Body of pancreas (tissue), 4 donors: ENCODE measurements at regions not wholly inside any gene's neighbourhood (a gene's known extent, or its start where the extent isn't known, plus 50 kb on each side); places are given as distances from the start of the nearest gene placed in this dataset.

ENCODE experiments used
- ATAC-seq: fragments of 150-250 bp; one replicate; pipeline ENCODE4 v1.9.1; 2016
- DNase-seq, 4 donors: peaks; one replicate each; pipeline ENCODE4 v3.0.0-alpha.2; 2019
- H3K27ac ChIP-seq, 4 donors: fragments of 200-600 bp; sonication (generic); 1 replicate in 3 of 4; 2 replicates in 1 of 4; pipeline versions ENCODE4 v1.5.1 to v1.6.1; 2016 to 2019; ENCODE audit warnings: mild to moderate bottlenecking in 1 of 4, mixed read lengths in 1 of 4, moderate library complexity in 1 of 4
- H3K27me3 ChIP-seq, 2 donors: fragments of 200-600 bp; sonication (generic); one replicate each; pipeline ENCODE4 v1.6.0; 2016; ENCODE audit warnings: mild to moderate bottlenecking in 1 of 2
- H3K36me3 ChIP-seq, 2 donors: fragments of 200-600 bp; sonication (generic); replicated peaks in 1 of 2; 2 replicates each; pipeline ENCODE4 v1.5.1; 2016; ENCODE audit warnings: low read depth in 2 of 2; ENCODE audit not compliant: insufficient read depth in 1 of 2
- H3K4me1 ChIP-seq: fragments of 200-600 bp; sonication (generic); one replicate; pipeline ENCODE4 v1.6.0; 2016
- H3K4me3 ChIP-seq, 2 donors: fragments of 200-600 bp; sonication (generic); 1 replicate in 1 of 2; 2 replicates in 1 of 2; pipeline ENCODE4 v1.5.1; 2016 to 2019
- H3K9me3 ChIP-seq, 3 donors: fragments of 200-600 bp; sonication (generic); 1 replicate in 2 of 3; 2 replicates in 1 of 3; pipeline ENCODE4 v1.5.1; 2016
- POLR2A ChIP-seq, 3 donors: fragments of 450-650 bp; IDR thresholded peaks; one replicate each; pipeline ENCODE4 v1.6.1; 2016; ENCODE audit warnings: antibody characterized with exemption in 3 of 3, mild to moderate bottlenecking in 2 of 3
- WGBS, 2 donors: methylation state at CpG; one replicate each; pipeline ENCODE4 v1.1.5; 2017; 5-methylcytosine and 5-hydroxymethylcytosine counted together
- intact Hi-C: fragments of 100-400 bp; cut with DNase I; formaldehyde crosslinking; loops from one replicate; pipeline ENCODE4 v1.15.1; 2023
- TF ChIP-seq, protein P1 (sequence below), 7 experiments: fragments of 450-650 bp in 4 of 7; fragments of 200-600 bp in 3 of 7; sonication (generic) in 3 of 7; IDR thresholded peaks; one replicate each; pipeline ENCODE4 v1.5.1; 2016 to 2019; ENCODE audit warnings: antibody characterized with exemption in 7 of 7

- intact Hi-C loops: no loop called here
- Histone ChIP-seq H3K4me1 (peaks cover 9% of the 10 kb centered on the region), H3K9me3 (no peaks in the 10 kb centered on the region), H3K4me3 (no peak overlapping the region), H3K27ac (no peak overlapping the region), H3K36me3 (no peaks in the 10 kb centered on the region), H3K27me3 (no peaks in the 10 kb centered on the region)
- DNase-seq (peak in 1 of 4 donors; percentile 16), ATAC-seq (no peak)
- 69 to 70% methylated on average over 10 of the region's 10 CpGs for WGBS, 2 donors
- no peak for TF ChIP-seq POLR2A (IDR thresholded peaks at IDR 0.05)
- TF ChIP-seq, protein P1, sequence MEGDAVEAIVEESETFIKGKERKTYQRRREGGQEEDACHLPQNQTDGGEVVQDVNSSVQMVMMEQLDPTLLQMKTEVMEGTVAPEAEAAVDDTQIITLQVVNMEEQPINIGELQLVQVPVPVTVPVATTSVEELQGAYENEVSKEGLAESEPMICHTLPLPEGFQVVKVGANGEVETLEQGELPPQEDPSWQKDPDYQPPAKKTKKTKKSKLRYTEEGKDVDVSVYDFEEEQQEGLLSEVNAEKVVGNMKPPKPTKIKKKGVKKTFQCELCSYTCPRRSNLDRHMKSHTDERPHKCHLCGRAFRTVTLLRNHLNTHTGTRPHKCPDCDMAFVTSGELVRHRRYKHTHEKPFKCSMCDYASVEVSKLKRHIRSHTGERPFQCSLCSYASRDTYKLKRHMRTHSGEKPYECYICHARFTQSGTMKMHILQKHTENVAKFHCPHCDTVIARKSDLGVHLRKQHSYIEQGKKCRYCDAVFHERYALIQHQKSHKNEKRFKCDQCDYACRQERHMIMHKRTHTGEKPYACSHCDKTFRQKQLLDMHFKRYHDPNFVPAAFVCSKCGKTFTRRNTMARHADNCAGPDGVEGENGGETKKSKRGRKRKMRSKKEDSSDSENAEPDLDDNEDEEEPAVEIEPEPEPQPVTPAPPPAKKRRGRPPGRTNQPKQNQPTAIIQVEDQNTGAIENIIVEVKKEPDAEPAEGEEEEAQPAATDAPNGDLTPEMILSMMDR (IDR thresholded peaks at IDR 0.05): no peak
Measured at GRCh38 chr21:35868005-35868868, 192.1 kb downstream of the SETD4 start.

DNA sequence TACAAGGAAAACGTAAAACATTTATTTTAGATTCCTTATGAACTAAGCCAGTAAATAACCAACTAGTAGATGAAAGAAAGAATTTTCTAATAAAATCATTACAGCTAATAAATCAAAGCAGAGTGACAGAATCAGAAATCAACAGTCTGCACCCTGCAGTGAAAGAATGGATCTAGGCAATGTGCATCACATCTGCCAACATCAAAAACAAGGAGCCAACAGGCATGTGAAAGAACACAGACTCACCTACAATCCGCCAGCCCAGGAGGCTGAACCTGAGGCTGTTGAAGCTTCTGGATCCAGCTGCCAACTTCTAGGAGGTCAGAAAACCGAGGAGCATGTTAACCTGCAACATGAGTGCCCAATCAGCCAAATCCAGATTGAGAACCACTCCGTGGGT, 196.3 kb downstream of the SETD4 start:
- H3K27ac ChIP-seq: peak overlapping the region in 1 of 4 donors; percentile 30
- no peak overlapping the region for H3K4me3 ChIP-seq
- WGBS, 2 donors: 23 to 25% methylated on average over 4 of the region's 4 CpGs
- ATAC-seq: peak; percentile 64
- H3K4me1 ChIP-seq: peaks cover 9% of the 10 kb centered on the region
- intact Hi-C loops: no loop called here
- TF ChIP-seq, protein P1 (IDR thresholded peaks at IDR 0.05): no peak
- no peak for TF ChIP-seq POLR2A (IDR thresholded peaks at IDR 0.05)
- H3K27me3 ChIP-seq: no peaks in the 10 kb centered on the region
- H3K36me3 ChIP-seq: no peaks in the 10 kb centered on the region
- peak in 1 of 4 donors; percentile 16 for DNase-seq
- no peaks in the 10 kb centered on the region for H3K9me3 ChIP-seq

GRCh38 chr21:35862969-35863368, 197.4 kb downstream of the SETD4 start:
- WGBS, 2 donors: 66 to 69% methylated on average over 1 of the region's 1 CpG
- Histone ChIP-seq H3K4me3 (no peak overlapping the region), H3K9me3 (no peaks in the 10 kb centered on the region), H3K27ac (no peak overlapping the region), H3K36me3 (no peaks in the 10 kb centered on the region), H3K4me1 (peaks cover 9% of the 10 kb centered on the region), H3K27me3 (no peaks in the 10 kb centered on the region)
- DNase-seq (no peak), ATAC-seq (no peak)
- intact Hi-C loops: no loop called here
- TF ChIP-seq, protein P1 (IDR thresholded peaks at IDR 0.05): no peak
- no peak for TF ChIP-seq POLR2A (IDR thresholded peaks at IDR 0.05)

GRCh38 chr21:35861661-35862060, 198.7 kb downstream of the SETD4 start:
- Histone ChIP-seq H3K4me1 (peaks cover 9% of the 10 kb centered on the region), H3K4me3 (no peak overlapping the region), H3K9me3 (no peaks in the 10 kb centered on the region), H3K27me3 (no peaks in the 10 kb centered on the region), H3K36me3 (no peaks in the 10 kb centered on the region), H3K27ac (no peak overlapping the region)
- intact Hi-C loops: no loop called here
- no peak for TF ChIP-seq POLR2A (IDR thresholded peaks at IDR 0.05)
- TF ChIP-seq, protein P1 (IDR thresholded peaks at IDR 0.05): no peak
- no peak for DNase-seq
- no peak for ATAC-seq
